GM12892 (cell line): ENCODE measurements at regions not wholly inside any gene's neighbourhood (a gene's known extent, or its start where the extent isn't known, plus 50 kb on each side); places are given as distances from the start of the nearest gene placed in this dataset.

Experiments
- POLR2A ChIP-seq: IDR thresholded peaks from 2 replicates; pipeline ENCODE4 v1.6.1; 2011; ENCODE audit warnings: low read depth, low read length, control low read depth
- TAF1 ChIP-seq: IDR thresholded peaks from 2 replicates; pipeline ENCODE4 v1.6.1; 2011; ENCODE audit warnings: low read depth, mild to moderate bottlenecking, control low read depth, low read length, borderline replicate concordance

- TF ChIP-seq POLR2A (no peak), TAF1 (no peak)
Measured at GRCh38 chr1:80349218-80349617, 1342.7 kb upstream of the ADGRL4 start.
